ENCODE measurements at regions not wholly inside any gene's neighbourhood (a gene's known extent, or its start where the extent isn't known, plus 50 kb on each side); places are given as distances from the start of the nearest gene placed in this dataset.

DNA sequence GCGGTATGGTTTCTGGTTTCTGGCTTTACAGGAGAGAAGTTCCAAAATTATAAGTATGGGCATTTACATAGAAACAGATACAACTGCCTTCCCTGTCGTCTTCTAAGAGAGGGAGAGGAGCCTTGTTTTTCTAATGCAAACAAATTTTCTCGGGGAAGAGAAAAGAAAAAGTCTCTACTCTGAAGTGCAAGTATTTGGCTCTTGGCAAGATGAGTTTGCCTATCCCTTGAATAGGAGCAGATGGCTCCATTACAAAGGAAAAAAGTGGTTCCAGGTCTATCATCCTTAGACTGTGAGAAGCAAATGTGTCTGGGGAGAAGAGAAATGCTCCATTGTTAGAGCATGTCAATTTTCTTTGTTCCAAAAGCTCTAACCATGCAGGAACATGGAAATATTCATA, 455.6 kb downstream of the BUD13 start:
- DNase-seq, result no peak

DNA sequence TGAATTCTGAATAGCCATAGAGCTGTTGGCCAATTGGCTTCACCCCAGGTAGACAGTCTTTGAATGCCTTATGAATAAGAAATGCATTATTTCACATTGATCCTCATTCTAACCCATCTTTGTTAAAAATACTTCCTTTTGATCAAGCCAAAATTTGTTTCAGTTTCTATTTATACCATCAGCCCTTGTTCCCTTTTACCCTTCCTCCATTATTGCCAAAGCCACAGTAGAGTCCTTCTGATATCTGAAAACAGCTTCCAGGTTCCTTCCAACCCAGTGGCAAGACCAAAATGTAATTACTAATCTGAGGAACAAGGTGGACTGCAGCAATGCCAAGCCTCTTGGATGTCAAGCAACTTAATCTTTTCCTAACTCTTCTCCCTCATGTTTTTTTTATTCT, 458.8 kb downstream of the BUD13 start:
- ATAC-seq (no peak), DNase-seq (no peak)
- intact Hi-C loops (cut with DNase I, micrococcal nuclease), result no loop called here
- H3K36me3 ChIP-seq (ENCODE audit: low read depth), result no peaks in the 10 kb centered on the region
- TF ChIP-seq, protein P1, sequence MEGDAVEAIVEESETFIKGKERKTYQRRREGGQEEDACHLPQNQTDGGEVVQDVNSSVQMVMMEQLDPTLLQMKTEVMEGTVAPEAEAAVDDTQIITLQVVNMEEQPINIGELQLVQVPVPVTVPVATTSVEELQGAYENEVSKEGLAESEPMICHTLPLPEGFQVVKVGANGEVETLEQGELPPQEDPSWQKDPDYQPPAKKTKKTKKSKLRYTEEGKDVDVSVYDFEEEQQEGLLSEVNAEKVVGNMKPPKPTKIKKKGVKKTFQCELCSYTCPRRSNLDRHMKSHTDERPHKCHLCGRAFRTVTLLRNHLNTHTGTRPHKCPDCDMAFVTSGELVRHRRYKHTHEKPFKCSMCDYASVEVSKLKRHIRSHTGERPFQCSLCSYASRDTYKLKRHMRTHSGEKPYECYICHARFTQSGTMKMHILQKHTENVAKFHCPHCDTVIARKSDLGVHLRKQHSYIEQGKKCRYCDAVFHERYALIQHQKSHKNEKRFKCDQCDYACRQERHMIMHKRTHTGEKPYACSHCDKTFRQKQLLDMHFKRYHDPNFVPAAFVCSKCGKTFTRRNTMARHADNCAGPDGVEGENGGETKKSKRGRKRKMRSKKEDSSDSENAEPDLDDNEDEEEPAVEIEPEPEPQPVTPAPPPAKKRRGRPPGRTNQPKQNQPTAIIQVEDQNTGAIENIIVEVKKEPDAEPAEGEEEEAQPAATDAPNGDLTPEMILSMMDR (IDR thresholded peaks at IDR 0.05), result no peak
- peaks cover 4% of the 10 kb centered on the region for H3K4me1 ChIP-seq (ENCODE audit: low read depth)
- H3K9me3 ChIP-seq, result no peaks in the 10 kb centered on the region
- no peak overlapping the region for H3K4me3 ChIP-seq

More for the DNA sequence above, 455.6 kb downstream of the BUD13 start:
- no peaks in the 10 kb centered on the region for H3K36me3 ChIP-seq (ENCODE audit: low read depth)
- no peak overlapping the region for H3K4me3 ChIP-seq
- intact Hi-C loops (cut with DNase I, micrococcal nuclease), result no loop called here
- peaks cover 4% of the 10 kb centered on the region for H3K4me1 ChIP-seq (ENCODE audit: low read depth)
- TF ChIP-seq, protein P1 (IDR thresholded peaks at IDR 0.05), result no peak
- no peaks in the 10 kb centered on the region for H3K9me3 ChIP-seq
- no peak for ATAC-seq

- TF ChIP-seq, protein P1 (IDR thresholded peaks at IDR 0.05), result no peak
- ATAC-seq, result peak; percentile 72
- intact Hi-C loops (cut with DNase I, micrococcal nuclease), result no loop called here
- H3K4me1 ChIP-seq (ENCODE audit: low read depth), result peaks cover 4% of the 10 kb centered on the region
- H3K36me3 ChIP-seq (ENCODE audit: low read depth), result no peaks in the 10 kb centered on the region
- no peak overlapping the region for H3K4me3 ChIP-seq
- H3K9me3 ChIP-seq, result no peaks in the 10 kb centered on the region
- DNase-seq, result peak; percentile 64 to 73 (median 71)
Observed at GRCh38 chr11:116312570-116313391, 460.0 kb downstream of the BUD13 start.

GRCh38 chr11:116311206-116311605, 461.6 kb downstream of the BUD13 start:
- Histone ChIP-seq H3K36me3 (ENCODE audit: low read depth) (no peaks in the 10 kb centered on the region), H3K4me1 (ENCODE audit: low read depth) (peaks cover 4% of the 10 kb centered on the region), H3K9me3 (no peaks in the 10 kb centered on the region), H3K4me3 (no peak overlapping the region)
- intact Hi-C loops (cut with DNase I, micrococcal nuclease), result no loop called here
- TF ChIP-seq, protein P1 (IDR thresholded peaks at IDR 0.05), result no peak
- no peak for ATAC-seq
- no peak for DNase-seq

- intact Hi-C loops (cut with DNase I, micrococcal nuclease), result no loop called here
- H3K4me3 ChIP-seq, result no peak overlapping the region
- TF ChIP-seq, protein P1 (IDR thresholded peaks at IDR 0.05), result no peak
- ATAC-seq, result no peak
- no peak for DNase-seq
- peaks cover 4% of the 10 kb centered on the region for H3K4me1 ChIP-seq (ENCODE audit: low read depth)
- no peaks in the 10 kb centered on the region for H3K9me3 ChIP-seq
- H3K36me3 ChIP-seq (ENCODE audit: low read depth), result no peaks in the 10 kb centered on the region
Observed at GRCh38 chr11:116310698-116311097, 462.1 kb downstream of the BUD13 start.
